IgD-negative memory B cell (primary cell): ENCODE measurements at regions not wholly inside any gene's neighbourhood (a gene's known extent, or its start where the extent isn't known, plus 50 kb on each side); places are given as distances from the start of the nearest gene placed in this dataset.
"Not testable (repeated sequence)": the region's sequence is repeated elsewhere in the genome, so short reads cannot be mapped to it uniquely, and the experiment has no call there.

Experiments used
- H3K27ac Mint-ChIP-seq, 3 donors: one replicate each; pipeline ENCODE4 v1.8.0; 2020 to 2022; ENCODE audit warnings: mild to moderate bottlenecking in 3 of 3, mixed read lengths in 3 of 3, moderate library complexity in 1 of 3
- H3K27me3 Mint-ChIP-seq: one replicate; pipeline ENCODE4 v1.8.0; 2021; ENCODE audit warnings: mixed read lengths
- H3K36me3 Mint-ChIP-seq: one replicate; pipeline ENCODE4 v1.8.0; 2020; ENCODE audit warnings: mild to moderate bottlenecking, mixed read lengths
- H3K4me1 Mint-ChIP-seq, 3 donors: one replicate each; pipeline ENCODE4 v1.8.0; 2020 to 2022; ENCODE audit warnings: mixed read lengths in 3 of 3, mild to moderate bottlenecking in 1 of 3
- H3K4me3 Mint-ChIP-seq, 4 donors: one replicate each; pipeline ENCODE4 v1.8.0; 2020 to 2022; ENCODE audit warnings: mild to moderate bottlenecking in 4 of 4, mixed read lengths in 4 of 4, moderate library complexity in 3 of 4
- H3K9me3 Mint-ChIP-seq, 3 donors: one replicate each; pipeline ENCODE4 v1.8.0; 2020 to 2021; ENCODE audit warnings: mixed read lengths in 3 of 3, mild to moderate bottlenecking in 1 of 3

DNA sequence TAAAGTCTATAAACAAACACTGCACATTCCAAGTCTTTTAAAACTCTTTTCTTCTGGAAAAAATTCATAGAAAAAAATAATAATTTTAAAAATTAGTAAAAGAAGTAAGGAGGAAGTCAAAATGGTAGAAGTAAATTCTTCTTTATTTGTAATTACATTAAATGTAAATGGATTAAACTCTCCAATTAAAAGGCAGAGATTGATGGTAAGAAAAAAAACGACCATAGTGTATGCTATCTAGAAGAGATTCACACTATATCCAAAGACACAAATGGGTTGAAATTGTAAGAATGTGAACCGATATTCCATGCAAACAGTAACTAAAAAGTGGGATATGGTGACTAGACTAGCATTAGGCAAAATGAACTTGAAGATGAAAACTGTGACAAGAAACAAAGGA, 1196.1 kb upstream of the CDH2 start:
- no peaks in the 10 kb centered on the region for H3K36me3 Mint-ChIP-seq
- H3K27ac Mint-ChIP-seq, result no peak overlapping the region
- no peaks in the 10 kb centered on the region for H3K4me1 Mint-ChIP-seq
- H3K9me3 Mint-ChIP-seq, result peaks cover 2 to 8% (median 3%) of the 10 kb centered on the region in 3 donors
- H3K4me3 Mint-ChIP-seq, result no peak overlapping the region
- H3K27me3 Mint-ChIP-seq, result no peaks in the 10 kb centered on the region

DNA sequence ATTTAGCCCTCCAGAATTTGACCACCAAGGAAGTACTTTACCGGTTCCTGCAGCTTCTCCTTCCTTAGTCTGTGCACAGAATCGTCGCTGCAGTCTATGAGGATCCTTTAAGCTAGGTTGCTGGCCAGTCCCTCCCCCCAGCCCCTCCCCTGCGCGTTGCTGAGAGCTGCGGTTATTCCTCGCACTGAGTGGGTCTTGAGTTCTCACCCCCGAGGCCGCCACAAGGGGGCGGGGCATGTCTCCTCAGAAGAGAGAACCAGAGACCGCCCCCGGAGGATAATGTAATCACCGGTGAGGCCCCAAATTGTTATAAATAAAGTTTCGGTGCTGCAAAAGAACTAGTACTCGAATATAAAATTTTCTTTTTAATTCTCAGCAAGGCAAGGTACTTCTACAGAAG, 1184.9 kb upstream of the CDH2 start:
- H3K36me3 Mint-ChIP-seq, result no peaks in the 10 kb centered on the region
- H3K27ac Mint-ChIP-seq, result peak overlapping the region in 1 of 3 donors; percentile 47
- no peaks in the 10 kb centered on the region for H3K27me3 Mint-ChIP-seq
- H3K4me3 Mint-ChIP-seq, result no peak overlapping the region
- no peaks in the 10 kb centered on the region for H3K4me1 Mint-ChIP-seq
- H3K9me3 Mint-ChIP-seq, result peaks cover 2 to 8% (median 3%) of the 10 kb centered on the region in 3 donors

DNA sequence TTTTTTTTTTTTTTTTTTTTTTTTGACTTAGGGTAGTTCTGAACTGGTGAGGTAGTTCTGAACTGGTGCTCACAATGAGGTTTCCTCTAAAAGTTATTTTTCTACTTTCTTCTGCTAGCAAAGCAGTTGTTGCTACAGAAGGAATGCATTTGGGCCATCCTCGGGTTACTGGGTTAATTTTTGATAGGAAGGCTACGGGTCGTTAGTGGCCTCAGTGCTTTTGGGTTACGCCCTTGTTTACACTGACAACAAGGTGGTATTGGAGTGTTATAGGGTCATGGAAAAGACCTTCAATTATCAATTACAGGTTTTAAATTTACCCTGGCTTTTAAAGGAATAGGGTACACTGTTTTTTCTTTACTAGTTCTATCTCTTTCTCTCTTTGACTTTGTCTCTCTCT, 1183.7 kb upstream of the CDH2 start:
- H3K9me3 Mint-ChIP-seq, result peaks cover 2 to 14% (median 3%) of the 10 kb centered on the region in 3 donors
- peak overlapping the region in 1 of 4 donors; percentile 21 for H3K4me3 Mint-ChIP-seq
- not testable (repeated sequence) for H3K27ac Mint-ChIP-seq, H3K27me3 Mint-ChIP-seq, H3K4me1 Mint-ChIP-seq, H3K36me3 Mint-ChIP-seq

DNA sequence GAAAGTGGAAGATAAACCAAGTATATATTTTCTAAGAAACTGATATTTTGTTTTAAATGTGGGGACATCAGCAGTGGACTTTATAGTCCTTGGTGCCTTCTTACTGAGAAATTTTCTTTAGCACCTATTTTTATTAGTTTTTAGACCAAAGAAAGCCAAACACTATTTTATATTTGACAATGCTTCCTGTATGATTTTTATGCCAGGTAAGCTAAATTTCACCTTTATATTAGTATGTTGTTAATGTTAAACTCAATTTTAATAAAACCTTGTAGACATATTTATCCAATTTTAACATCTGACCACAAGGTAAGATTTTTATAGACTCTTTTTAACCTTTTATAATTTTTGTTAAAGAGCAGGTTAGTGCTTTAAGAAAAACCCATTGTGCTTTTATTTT, 1182.3 kb upstream of the CDH2 start:
- not testable (repeated sequence) for H3K4me1 Mint-ChIP-seq, H3K27ac Mint-ChIP-seq, H3K4me3 Mint-ChIP-seq, H3K36me3 Mint-ChIP-seq, H3K27me3 Mint-ChIP-seq
- H3K9me3 Mint-ChIP-seq, result peaks cover 3 to 14% (median 7%) of the 10 kb centered on the region in 3 donors

DNA sequence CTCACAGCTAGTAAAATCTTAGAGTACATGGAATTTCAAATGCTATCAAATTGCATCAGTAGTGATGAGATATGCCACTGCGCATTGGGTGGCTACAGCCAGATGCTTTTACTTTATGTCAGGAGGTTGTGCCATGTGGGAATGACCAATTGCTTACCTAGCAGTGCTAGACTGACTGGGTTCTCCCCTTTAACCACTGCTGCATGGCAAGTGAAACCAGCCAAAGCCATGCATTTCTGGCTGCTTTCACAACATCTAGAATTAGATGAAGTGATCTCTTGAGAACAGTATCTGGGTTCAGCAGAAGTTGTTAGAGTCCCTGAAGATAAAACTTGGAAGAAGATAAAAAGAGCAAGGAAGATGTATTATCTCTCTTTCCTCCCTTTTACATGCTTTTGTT, 1174.2 kb upstream of the CDH2 start:
- Mint-ChIP-seq H3K9me3 (peaks cover 2 to 9% (median 6%) of the 10 kb centered on the region in 3 donors), H3K27me3 (no peaks in the 10 kb centered on the region), H3K4me3 (no peak overlapping the region), H3K4me1 (no peaks in the 10 kb centered on the region), H3K36me3 (no peaks in the 10 kb centered on the region), H3K27ac (no peak overlapping the region)

DNA sequence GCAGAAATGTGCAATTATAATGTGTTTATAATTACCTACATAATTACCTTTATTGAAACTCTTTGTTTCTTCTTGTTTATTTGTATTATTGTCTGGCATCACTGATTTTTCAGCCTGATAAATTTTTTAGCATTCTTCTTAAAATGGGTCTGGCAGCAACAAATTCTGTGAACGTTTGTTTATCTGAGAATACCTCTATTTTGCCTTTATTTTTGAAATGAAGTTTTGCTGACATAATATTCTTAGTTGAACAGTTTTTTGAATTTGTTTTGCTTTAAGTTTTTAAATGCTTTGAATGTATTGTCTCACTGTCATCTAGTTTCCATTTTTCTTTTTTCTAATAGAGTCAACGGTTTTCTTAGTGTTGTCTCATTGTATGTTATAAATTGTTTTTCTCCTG, 1152.0 kb upstream of the CDH2 start:
- Mint-ChIP-seq H3K27ac (no peak overlapping the region), H3K36me3 (no peaks in the 10 kb centered on the region), H3K9me3 (peaks cover 2 to 21% (median 10%) of the 10 kb centered on the region in 3 donors), H3K27me3 (no peaks in the 10 kb centered on the region), H3K4me1 (peaks cover 0 to 2% (median 0%) of the 10 kb centered on the region in 3 donors), H3K4me3 (no peak overlapping the region)

DNA sequence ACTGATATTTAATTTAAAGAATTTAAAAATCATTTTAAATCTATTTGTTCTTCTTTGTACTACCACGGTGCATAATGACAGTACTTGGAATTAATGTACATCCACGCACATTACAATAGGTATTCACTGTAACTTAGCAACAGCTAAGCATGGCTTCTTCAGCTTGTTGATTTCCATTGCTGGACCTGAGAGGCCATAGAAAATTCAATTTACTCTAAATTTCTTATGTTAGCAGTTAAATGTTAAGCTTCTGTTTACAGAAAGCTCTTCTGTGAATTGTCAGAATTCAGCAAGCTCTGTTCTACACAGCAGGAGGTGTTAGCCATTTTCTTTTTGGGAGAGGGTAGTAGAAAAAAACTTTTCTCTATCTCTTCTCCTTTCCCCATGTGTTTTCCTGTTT, 1149.3 kb upstream of the CDH2 start:
- Mint-ChIP-seq H3K9me3 (peaks cover 2 to 14% (median 10%) of the 10 kb centered on the region in 3 donors), H3K4me3 (no peak overlapping the region), H3K27me3 (no peaks in the 10 kb centered on the region), H3K27ac (no peak overlapping the region), H3K36me3 (no peaks in the 10 kb centered on the region), H3K4me1 (no peaks in the 10 kb centered on the region)

DNA sequence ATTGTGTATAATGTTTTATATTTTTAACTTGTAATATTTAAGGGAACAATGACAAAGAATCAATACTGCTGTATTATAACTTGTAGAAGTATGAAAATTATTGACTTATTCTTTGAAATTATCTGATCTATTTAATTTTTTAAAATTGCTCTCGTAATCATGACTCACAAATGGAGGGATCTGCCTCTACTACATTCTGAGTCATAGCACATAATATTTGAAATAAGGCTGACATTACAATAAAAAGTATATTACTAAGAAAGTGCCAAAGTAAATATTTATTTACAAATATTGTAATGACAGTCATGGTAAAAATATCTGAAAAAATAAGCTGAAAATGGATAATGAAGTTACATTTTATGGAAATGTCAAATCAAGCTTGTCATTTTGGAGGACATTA, 1144.6 kb upstream of the CDH2 start:
- Mint-ChIP-seq H3K9me3 (peaks cover 0 to 9% (median 4%) of the 10 kb centered on the region in 3 donors), H3K4me3 (no peak overlapping the region), H3K4me1 (no peaks in the 10 kb centered on the region), H3K27me3 (no peaks in the 10 kb centered on the region), H3K36me3 (no peaks in the 10 kb centered on the region), H3K27ac (no peak overlapping the region)

DNA sequence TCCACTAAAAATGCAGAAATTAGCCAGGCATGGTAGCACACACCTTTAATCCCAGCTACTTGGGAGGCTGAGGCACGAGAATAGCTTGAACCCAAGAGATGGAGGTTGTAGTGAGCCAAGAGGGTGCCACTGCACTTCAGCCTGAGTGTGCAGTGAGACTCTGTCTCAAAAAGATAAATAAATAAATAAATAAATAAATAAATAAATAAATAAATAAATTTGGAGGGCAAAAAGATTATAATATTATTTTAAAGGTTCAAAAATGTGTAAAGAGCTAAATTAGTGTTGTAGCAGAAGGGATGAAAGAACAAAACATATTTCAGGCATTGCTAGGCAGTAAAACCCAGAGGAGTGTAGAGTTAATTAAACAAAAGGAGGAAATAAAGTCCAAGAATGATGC, 1136.4 kb upstream of the CDH2 start:
- no peaks in the 10 kb centered on the region for H3K4me1 Mint-ChIP-seq
- no peaks in the 10 kb centered on the region for H3K36me3 Mint-ChIP-seq
- H3K9me3 Mint-ChIP-seq, result peaks cover 2 to 3% (median 3%) of the 10 kb centered on the region in 3 donors
- no peak overlapping the region for H3K4me3 Mint-ChIP-seq
- H3K27ac Mint-ChIP-seq, result no peak overlapping the region
- H3K27me3 Mint-ChIP-seq, result no peaks in the 10 kb centered on the region

DNA sequence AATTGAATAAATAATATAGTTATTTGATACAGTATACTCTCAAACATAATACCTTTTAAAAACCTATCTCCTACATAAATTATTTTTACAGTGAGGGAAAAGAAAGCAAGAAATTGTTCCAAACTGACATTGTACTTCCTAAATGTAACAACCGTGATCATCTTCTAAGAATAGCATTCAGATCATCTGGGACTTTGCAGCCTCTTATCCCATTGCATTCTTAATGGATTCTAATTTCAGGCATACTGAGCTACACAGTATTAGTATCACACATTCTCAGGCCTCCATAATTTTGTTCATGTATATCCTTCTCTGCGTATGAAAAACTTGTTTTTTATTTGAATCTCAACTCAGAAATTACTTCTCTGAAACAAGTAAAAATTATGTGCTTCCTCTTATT, 1134.7 kb upstream of the CDH2 start:
- Mint-ChIP-seq H3K27me3 (no peaks in the 10 kb centered on the region), H3K9me3 (peaks cover 1 to 3% (median 2%) of the 10 kb centered on the region in 3 donors), H3K4me1 (peaks cover 0 to 2% (median 0%) of the 10 kb centered on the region in 3 donors)

DNA sequence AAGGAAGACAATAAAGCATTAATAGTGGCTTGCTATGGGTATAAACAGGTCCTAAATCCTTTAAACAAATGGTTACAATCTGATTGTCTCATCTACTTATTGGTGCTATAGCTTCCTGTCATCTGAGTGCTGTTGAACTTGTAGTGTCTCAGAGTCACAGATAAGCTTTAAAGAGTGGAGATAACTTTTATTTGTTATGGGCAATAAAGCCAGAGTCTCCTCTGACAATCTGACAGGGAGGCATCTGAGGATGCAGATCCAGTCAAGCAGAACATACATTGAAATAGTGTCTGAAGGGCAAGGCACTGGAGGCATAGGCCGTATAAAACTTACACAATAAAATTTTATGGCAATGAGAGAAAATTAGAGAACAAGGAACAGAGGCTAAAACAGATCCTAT, 1132.4 kb upstream of the CDH2 start:
- H3K4me3 Mint-ChIP-seq, result no peak overlapping the region
- peaks cover 2 to 6% (median 2%) of the 10 kb centered on the region in 3 donors for H3K9me3 Mint-ChIP-seq
- H3K36me3 Mint-ChIP-seq, result no peaks in the 10 kb centered on the region
- H3K27me3 Mint-ChIP-seq, result no peaks in the 10 kb centered on the region
- H3K4me1 Mint-ChIP-seq, result peaks cover 0 to 2% (median 0%) of the 10 kb centered on the region in 3 donors
- no peak overlapping the region for H3K27ac Mint-ChIP-seq

More for the DNA sequence above, 1134.7 kb upstream of the CDH2 start:
- H3K36me3 Mint-ChIP-seq, result no peaks in the 10 kb centered on the region
- H3K27ac Mint-ChIP-seq, result no peak overlapping the region
- H3K4me3 Mint-ChIP-seq, result no peak overlapping the region

DNA sequence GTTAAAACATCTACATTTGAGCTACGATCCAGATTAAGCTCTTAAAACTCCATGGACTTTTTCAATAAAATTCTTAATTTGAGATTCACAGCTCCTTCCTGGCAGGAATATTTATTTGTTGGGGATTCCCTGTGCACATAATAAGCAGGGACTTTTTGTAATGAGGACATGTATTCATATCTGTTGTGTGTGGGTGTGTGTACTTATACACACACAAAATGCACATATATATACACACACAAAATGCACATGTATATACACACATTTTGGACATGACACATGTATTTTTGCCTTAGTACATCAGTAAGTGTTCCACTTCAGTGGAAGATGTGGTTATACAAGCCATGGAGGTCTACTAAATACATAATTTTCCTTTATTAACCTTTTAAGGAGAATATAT, 1131.1 kb upstream of the CDH2 start:
- Mint-ChIP-seq H3K27ac (no peak overlapping the region), H3K36me3 (no peaks in the 10 kb centered on the region), H3K27me3 (no peaks in the 10 kb centered on the region), H3K9me3 (peaks cover 2 to 9% (median 2%) of the 10 kb centered on the region in 3 donors), H3K4me1 (peaks cover 0 to 2% (median 0%) of the 10 kb centered on the region in 3 donors), H3K4me3 (no peak overlapping the region)

DNA sequence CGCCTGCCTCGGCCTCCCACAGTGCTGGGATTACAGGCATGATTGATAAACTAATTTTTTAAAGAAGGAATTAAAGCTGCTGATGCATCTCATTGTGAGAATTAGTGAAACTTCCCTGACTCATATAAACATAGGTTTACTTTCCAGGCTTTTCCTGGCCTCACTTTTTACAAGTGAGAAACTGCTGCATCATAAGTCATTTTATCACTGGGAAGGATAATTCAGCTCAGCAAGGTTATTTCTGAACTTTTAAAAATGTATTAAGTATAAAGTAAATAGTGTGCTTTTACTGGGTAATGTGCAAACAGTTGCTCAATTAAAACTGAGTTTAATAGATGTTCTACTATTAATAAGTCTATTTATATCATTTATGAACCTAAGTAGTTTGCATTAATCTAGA, 1130.3 kb upstream of the CDH2 start:
- Mint-ChIP-seq H3K4me3 (no peak overlapping the region), H3K27ac (no peak overlapping the region), H3K9me3 (peaks cover 2 to 7% (median 2%) of the 10 kb centered on the region in 3 donors), H3K27me3 (no peaks in the 10 kb centered on the region), H3K36me3 (no peaks in the 10 kb centered on the region), H3K4me1 (peaks cover 0 to 2% (median 0%) of the 10 kb centered on the region in 3 donors)

DNA sequence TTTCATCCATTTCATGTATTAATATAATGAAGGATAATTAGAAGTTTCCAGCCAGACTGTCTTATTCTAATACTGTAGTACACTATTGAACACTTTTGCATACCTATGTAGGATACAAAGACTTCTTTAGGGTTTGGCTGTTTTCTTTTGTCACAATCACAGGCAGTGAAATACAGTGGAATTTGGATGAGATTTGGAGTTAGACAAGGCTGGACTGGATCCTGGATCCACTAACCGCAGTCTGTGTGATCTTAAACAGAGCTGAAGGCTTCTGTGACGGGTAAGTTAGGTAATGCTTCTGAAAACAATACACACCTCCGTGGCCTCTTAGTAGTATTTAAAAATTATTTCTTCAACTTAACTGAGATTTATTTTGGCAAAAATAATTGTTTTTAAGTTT, 1128.6 kb upstream of the CDH2 start:
- Mint-ChIP-seq H3K27me3 (no peaks in the 10 kb centered on the region), H3K4me3 (no peak overlapping the region), H3K36me3 (no peaks in the 10 kb centered on the region), H3K9me3 (peaks cover 2 to 10% (median 2%) of the 10 kb centered on the region in 3 donors), H3K27ac (no peak overlapping the region), H3K4me1 (peaks cover 0 to 2% (median 0%) of the 10 kb centered on the region in 3 donors)

DNA sequence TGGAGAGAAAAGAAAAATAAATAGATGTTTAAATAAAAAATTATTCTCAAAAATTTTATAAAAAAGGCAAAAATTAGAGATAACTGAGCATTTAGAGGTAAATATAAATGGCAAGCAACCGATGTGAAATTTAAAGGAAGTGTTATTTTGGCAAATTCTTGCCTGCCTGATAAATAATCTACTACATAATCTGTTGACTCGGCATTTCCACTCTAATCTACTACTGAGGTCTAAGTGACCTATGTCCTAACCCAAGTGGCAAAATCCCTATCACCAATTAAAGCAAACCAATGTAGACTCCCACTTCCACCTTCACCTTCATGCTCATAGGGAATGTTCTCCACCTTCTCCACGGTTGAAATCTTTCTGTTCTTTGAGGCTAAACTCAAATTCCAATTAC, 1124.1 kb upstream of the CDH2 start:
- no peaks in the 10 kb centered on the region for H3K27me3 Mint-ChIP-seq
- H3K4me3 Mint-ChIP-seq, result no peak overlapping the region
- H3K9me3 Mint-ChIP-seq, result peaks cover 4 to 19% (median 6%) of the 10 kb centered on the region in 3 donors
- no peak overlapping the region for H3K27ac Mint-ChIP-seq
- no peaks in the 10 kb centered on the region for H3K4me1 Mint-ChIP-seq
- no peaks in the 10 kb centered on the region for H3K36me3 Mint-ChIP-seq

DNA sequence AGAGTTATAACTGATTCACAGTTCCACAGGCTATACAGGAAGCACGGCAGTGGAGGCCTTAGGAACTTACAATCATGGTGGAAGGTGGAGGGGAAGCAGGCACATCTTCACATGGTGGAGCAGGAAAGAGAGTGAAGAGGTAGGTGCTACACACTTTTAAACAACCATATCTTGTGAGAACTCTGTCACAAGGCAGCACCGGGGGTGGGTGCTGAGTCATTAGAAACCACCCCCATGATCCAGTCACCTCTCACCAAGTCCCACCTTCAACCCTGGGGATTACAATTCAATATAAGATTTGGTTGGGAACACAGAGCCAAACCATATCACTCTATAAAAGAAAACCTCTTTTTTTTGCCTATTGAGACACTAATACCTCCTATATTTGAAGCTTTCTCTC, 1108.5 kb upstream of the CDH2 start:
- no peak overlapping the region for H3K27ac Mint-ChIP-seq
- H3K4me1 Mint-ChIP-seq, result no peaks in the 10 kb centered on the region
- no peaks in the 10 kb centered on the region for H3K36me3 Mint-ChIP-seq
- no peak overlapping the region for H3K4me3 Mint-ChIP-seq
- no peaks in the 10 kb centered on the region for H3K27me3 Mint-ChIP-seq
- peaks cover 5 to 12% (median 6%) of the 10 kb centered on the region in 3 donors for H3K9me3 Mint-ChIP-seq

DNA sequence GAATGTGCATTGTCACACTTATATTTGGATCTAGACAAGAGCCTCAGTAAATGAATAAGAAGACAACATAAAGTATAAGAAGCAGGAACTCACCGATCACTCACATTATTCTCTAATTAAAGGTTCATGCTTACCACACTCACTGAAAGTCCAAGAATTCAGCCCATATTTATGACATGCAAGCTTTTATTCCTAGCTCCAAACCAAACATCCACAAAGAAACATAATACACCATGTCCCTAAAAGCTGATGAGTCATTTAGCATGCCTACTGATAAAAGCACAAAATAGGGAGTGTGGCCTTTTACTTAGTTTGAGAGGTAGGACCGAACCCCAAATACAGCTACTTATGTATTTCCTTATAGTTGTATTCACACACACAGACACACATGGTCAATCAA, 1094.6 kb upstream of the CDH2 start:
- H3K27ac Mint-ChIP-seq, result no peak overlapping the region
- H3K9me3 Mint-ChIP-seq, result peaks cover 0 to 7% (median 6%) of the 10 kb centered on the region in 3 donors
- H3K4me3 Mint-ChIP-seq, result no peak overlapping the region
- no peaks in the 10 kb centered on the region for H3K36me3 Mint-ChIP-seq
- H3K4me1 Mint-ChIP-seq, result no peaks in the 10 kb centered on the region
- no peaks in the 10 kb centered on the region for H3K27me3 Mint-ChIP-seq
